NCI-H2029 treated with DMSO at 0.1 percent for 48 hours (cell line): ENCODE measurements at regions not wholly inside any gene's neighbourhood (a gene's known extent, or its start where the extent isn't known, plus 50 kb on each side); places are given as distances from the start of the nearest gene placed in this dataset.
"Not testable (repeated sequence)": the region's sequence is repeated elsewhere in the genome, so short reads cannot be mapped to it uniquely, and the experiment has no call there.

Source experiments
- DNase-seq: peaks from one replicate; lab custom pipeline; 2025; lab: John Stamatoyannopoulos, UW

- DNase-seq: no peak
These were observed 265.4 kb downstream of the CGGBP1 start for GRCh38 chr3:87793337-87793877.

- no peak for DNase-seq
These were observed 266.1 kb downstream of the CGGBP1 start, which contains the start of gene HTR1F for GRCh38 chr3:87792534-87793336. TSS of gene HTR1F (plus strand) at chr3:87792706.

- no peak for DNase-seq
These were observed 266.6 kb downstream of the CGGBP1 start for GRCh38 chr3:87792198-87792533.

- DNase-seq: no peak
These were observed 267.4 kb downstream of the CGGBP1 start for GRCh38 chr3:87791248-87792027.

- DNase-seq: not testable (repeated sequence)
These were observed 269.8 kb downstream of the CGGBP1 start for GRCh38 chr3:87789049-87789448.

- no peak for DNase-seq
These were observed 270.3 kb downstream of the CGGBP1 start for GRCh38 chr3:87788516-87788915.

- no peak for DNase-seq
These were observed 278.0 kb downstream of the CGGBP1 start for GRCh38 chr3:87780811-87781210.

- DNase-seq: no peak
These were observed 279.9 kb downstream of the CGGBP1 start for GRCh38 chr3:87778876-87779275.

GRCh38 chr3:87771337-87772192 is 287.2 kb downstream of the CGGBP1 start:
- DNase-seq: no peak

GRCh38 chr3:87766721-87767120 is 292.1 kb downstream of the CGGBP1 start:
- no peak for DNase-seq

GRCh38 chr3:87765256-87765655 is 293.5 kb downstream of the CGGBP1 start:
- no peak for DNase-seq

GRCh38 chr3:87761795-87762194 is 297.0 kb downstream of the CGGBP1 start:
- no peak for DNase-seq

- DNase-seq: no peak
These were observed 297.5 kb downstream of the CGGBP1 start for GRCh38 chr3:87761341-87761740.

- DNase-seq: no peak
These were observed 302.2 kb downstream of the CGGBP1 start for GRCh38 chr3:87756616-87757015.

GRCh38 chr3:87755852-87756251 is 303.0 kb downstream of the CGGBP1 start:
- no peak for DNase-seq

- no peak for DNase-seq
These were observed 316.6 kb downstream of the CGGBP1 start for GRCh38 chr3:87742250-87742649.

GRCh38 chr3:87740894-87741293 is 317.9 kb downstream of the CGGBP1 start:
- DNase-seq: not testable (repeated sequence)

- DNase-seq: not testable (repeated sequence)
These were observed 321.0 kb downstream of the CGGBP1 start for GRCh38 chr3:87737817-87738216.

GRCh38 chr3:87733671-87734367 is 325.0 kb downstream of the CGGBP1 start:
- no peak for DNase-seq

GRCh38 chr3:87732294-87732693 is 326.5 kb downstream of the CGGBP1 start:
- no peak for DNase-seq

GRCh38 chr3:87727783-87728182 is 331.0 kb downstream of the CGGBP1 start:
- DNase-seq: no peak
